IMR-90 (cell line): ENCODE measurements at regions not wholly inside any gene's neighbourhood (a gene's known extent, or its start where the extent isn't known, plus 50 kb on each side); places are given as distances from the start of the nearest gene placed in this dataset.

ENCODE experiments used
- ATAC-seq: fragments of 200-7000 bp; cut with Tn5 transposase; 2 replicates; pipeline ENCODE4 v1.9.1; 2020; ENCODE audit warnings: low read depth, mild to moderate bottlenecking, moderate library complexity
- BruUV-seq: library from RNA; stranded (reverse); fragments of 400-500 nt; replicated peaks from 2 replicates; lab custom pipeline; 2021; lab: Mats Ljungman, UMichigan
- CTCF ChIA-PET: fragments of 300-600 bp; formaldehyde crosslinking; extraction: SDS; loops from one replicate; lab custom pipeline; 2021; ENCODE audit warnings: antibody characterized with exemption; lab: Yijun Ruan, JAX
- POLR2A ChIA-PET: fragments of 300-600 bp; sonication (Branson Sonifier 250); formaldehyde crosslinking; loops from one replicate; lab custom pipeline; 2022; ENCODE audit warnings: antibody characterized with exemption; ENCODE audit not compliant: unreplicated experiment; lab: Charles Lee
- DNase-seq: peaks from one replicate; pipeline ENCODE4 v3.0.0; 2013
- H2AFZ ChIP-seq: replicated peaks from 2 replicates; pipeline ENCODE3; 2013; ENCODE audit warnings: low read length, mild to moderate bottlenecking; ENCODE audit not compliant: poor library complexity
- H2AK5ac ChIP-seq: 2 replicates; pipeline ENCODE4 v1.6.1; 2013; ENCODE audit warnings: low read depth, low read length, inconsistent platforms
- H2AK9ac ChIP-seq: replicated peaks from 2 replicates; pipeline ENCODE3; 2013; ENCODE audit warnings: mild to moderate bottlenecking, low read depth, low read length, moderate library complexity; ENCODE audit not compliant: poor library complexity
- H2BK120ac ChIP-seq: 2 replicates; pipeline ENCODE4 v1.6.1; 2013; ENCODE audit warnings: low read depth, low read length, inconsistent platforms
- H2BK15ac ChIP-seq: 3 replicates; pipeline ENCODE4 v1.6.1; 2013; ENCODE audit warnings: low read depth, low read length, inconsistent platforms
- H2BK20ac ChIP-seq: 2 replicates; pipeline ENCODE4 v1.6.1; 2013; ENCODE audit warnings: low read depth, mild to moderate bottlenecking, inconsistent platforms, low read length, moderate library complexity
- H2BK5ac ChIP-seq: 2 replicates; pipeline ENCODE4 v1.6.1; 2013; ENCODE audit warnings: mild to moderate bottlenecking, low read depth, low read length, inconsistent platforms; ENCODE audit not compliant: poor library complexity, severe bottlenecking
- H3K14ac ChIP-seq: replicated peaks from 2 replicates; pipeline ENCODE4 v1.6.1; 2013; ENCODE audit warnings: low read depth, low read length, inconsistent platforms
- H3K18ac ChIP-seq: 2 replicates; pipeline ENCODE4 v1.6.1; 2013; ENCODE audit warnings: low read depth, low read length, control low read depth
- H3K23ac ChIP-seq: 2 replicates; pipeline ENCODE4 v1.6.1; 2013; ENCODE audit warnings: low read depth, low read length, inconsistent platforms
- H3K27ac ChIP-seq: 2 replicates; pipeline ENCODE4 v1.5.1; 2013; ENCODE audit warnings: mild to moderate bottlenecking, control low read depth, low read length; ENCODE audit not compliant: insufficient read depth
- H3K27me3 ChIP-seq: 2 replicates; pipeline ENCODE4 v1.6.1; 2013; ENCODE audit warnings: low read length; ENCODE audit not compliant: control insufficient read depth, insufficient read depth
- H3K36me3 ChIP-seq: 2 replicates; pipeline ENCODE4 v1.6.1; 2013; ENCODE audit warnings: low read length, mixed read lengths; ENCODE audit not compliant: control insufficient read depth, insufficient read depth
- H3K4ac ChIP-seq: 2 replicates; pipeline ENCODE4 v1.6.1; 2013; ENCODE audit warnings: low read depth, low read length, inconsistent platforms
- H3K4me1 ChIP-seq: 2 replicates; pipeline ENCODE4 v1.6.1; 2013; ENCODE audit warnings: low read length, mixed read lengths; ENCODE audit not compliant: control insufficient read depth, insufficient read depth
- H3K4me2 ChIP-seq: 2 replicates; pipeline ENCODE4 v1.6.1; 2013; ENCODE audit warnings: low read depth, mild to moderate bottlenecking, control low read depth, low read length, moderate library complexity
- H3K4me3 ChIP-seq: 2 replicates; pipeline ENCODE4 v1.5.1; 2013; ENCODE audit warnings: low read depth, mild to moderate bottlenecking, control low read depth, low read length, moderate library complexity; ENCODE audit not compliant: insufficient read depth
- H3K56ac ChIP-seq: 2 replicates; pipeline ENCODE4 v1.6.1; 2013; ENCODE audit warnings: low read length, inconsistent platforms; ENCODE audit not compliant: insufficient read depth; ENCODE audit errors: extremely low read depth
- H3K79me1 ChIP-seq, 2 experiments: 2 replicates each; pipeline ENCODE4 v1.6.1; 2013; ENCODE audit warnings: low read length in 2 of 2, inconsistent platforms in 1 of 2, low read depth in 1 of 2
- H3K9ac ChIP-seq: 2 replicates; pipeline ENCODE4 v1.6.1; 2013; ENCODE audit warnings: low read depth, low read length, control low read depth
- H3K9me1 ChIP-seq: 2 replicates; pipeline ENCODE4 v1.6.1; 2013; ENCODE audit warnings: low read length, inconsistent platforms; ENCODE audit not compliant: insufficient read depth
- H3K9me3 ChIP-seq: 2 replicates; pipeline ENCODE4 v1.6.1; 2013; ENCODE audit warnings: low read length; ENCODE audit not compliant: control insufficient read depth, insufficient read depth
- H4K20me1 ChIP-seq: 2 replicates; pipeline ENCODE4 v1.6.1; 2013; ENCODE audit warnings: low read length, inconsistent platforms; ENCODE audit not compliant: insufficient read depth
- H4K5ac ChIP-seq: 2 replicates; pipeline ENCODE4 v1.6.1; 2013; ENCODE audit warnings: mild to moderate bottlenecking, low read depth, low read length, control low read depth
- H4K8ac ChIP-seq, 2 experiments: 2 replicates each; pipeline ENCODE4 v1.6.1; 2013; ENCODE audit warnings: low read depth in 2 of 2, low read length in 2 of 2, control low read depth in 1 of 2, inconsistent platforms in 1 of 2
- H4K91ac ChIP-seq: 2 replicates; pipeline ENCODE4 v1.6.1; 2013; ENCODE audit warnings: low read depth, low read length, inconsistent platforms; ENCODE audit not compliant: insufficient read depth
- BHLHE40 ChIP-seq: fragments of 150-350 bp; IDR thresholded peaks from 2 replicates; pipeline ENCODE4 v1.6.1; 2016; ENCODE audit warnings: mild to moderate bottlenecking, low read depth, low read length
- CEBPB ChIP-seq: IDR thresholded peaks from 2 replicates; pipeline ENCODE4 v1.6.1; 2012; ENCODE audit warnings: low read depth, low read length, improper control_type of control experiment
- CHD1 ChIP-seq: IDR thresholded peaks from 2 replicates; pipeline ENCODE4 v1.6.1; 2012; ENCODE audit warnings: low read depth, low read length, improper control_type of control experiment
- CTCF ChIP-seq: conservative IDR thresholded peaks from 2 replicates; pipeline ENCODE4 v1.5.1; 2012; ENCODE audit warnings: mild to moderate bottlenecking, low read depth, low read length, improper control_type of control experiment
- ELK1 ChIP-seq: fragments of 150-350 bp; IDR thresholded peaks from 2 replicates; pipeline ENCODE4 v1.6.1; 2016; ENCODE audit warnings: low read depth, mild to moderate bottlenecking, low read length, moderate library complexity, borderline replicate concordance
- MAZ ChIP-seq: IDR thresholded peaks from 2 replicates; pipeline ENCODE4 v1.6.1; 2012; ENCODE audit warnings: low read depth, mild to moderate bottlenecking, low read length, improper control_type of control experiment, moderate library complexity, borderline replicate concordance
- RAD21 ChIP-seq: IDR thresholded peaks from 2 replicates; pipeline ENCODE4 v1.6.1; 2012; ENCODE audit warnings: low read length, improper control_type of control experiment
- RFX5 ChIP-seq: IDR thresholded peaks from 2 replicates; pipeline ENCODE4 v1.8.0; 2012; ENCODE audit warnings: low read depth, mild to moderate bottlenecking, low read length, moderate library complexity
- USF2 ChIP-seq: fragments of 150-350 bp; IDR thresholded peaks from 2 replicates; pipeline ENCODE4 v1.6.1; 2017; ENCODE audit warnings: mild to moderate bottlenecking, antibody characterized with exemption, low read length, low read depth
- WGBS, 2 experiments: methylation state at CpG; one replicate each; pipeline versions ENCODE4 v1.1.5 to v1.1.7; 2013; ENCODE audit warnings: missing lambda C conversion rate in 2 of 2; ENCODE audit not compliant: insufficient read length in 1 of 2; ENCODE audit errors: extremely low coverage in 2 of 2; 5-methylcytosine and 5-hydroxymethylcytosine counted together
- dilution Hi-C: fragments of 300-500 bp; cut with HindIII; formaldehyde crosslinking; loops from one replicate; pipeline ENCODE4 v1.14.3; 2018; ENCODE audit warnings: low sequenced_read_pairs; ENCODE audit not compliant: unreplicated experiment
- in situ Hi-C: fragments of 300-500 bp; cut with MboI; formaldehyde crosslinking; loops from 3 replicates; pipeline ENCODE4 v1.14.3; 2019; ENCODE audit warnings: low sequenced_read_pairs, inconsistent platforms, mixed read lengths
- intact Hi-C: fragments of 100-400 bp; cut with micrococcal nuclease; formaldehyde crosslinking; loops from 2 replicates; pipeline ENCODE4 v1.10.0; 2022

GRCh38 chr3:103440539-103441203, 1005.9 kb downstream of the ZPLD1 start:
- H3K36me3 ChIP-seq, result no peaks in the 10 kb centered on the region
- no peak overlapping the region for H2BK5ac ChIP-seq
- POLR2A ChIA-PET, result no interaction called here
- no peaks in the 10 kb centered on the region for H4K20me1 ChIP-seq
- H4K91ac ChIP-seq, result no peak overlapping the region
- H2BK120ac ChIP-seq, result no peak overlapping the region
- no peaks in the 10 kb centered on the region for H3K4me1 ChIP-seq
- in situ Hi-C loops, result no loop called here
- H3K27me3 ChIP-seq, result no peaks in the 10 kb centered on the region
- peak; percentile 44; the same call in 1 of the 2 replicates for ATAC-seq
- no peak overlapping the region for H3K27ac ChIP-seq
- no peak overlapping the region for H3K14ac ChIP-seq
- H2AK9ac ChIP-seq, result no peak overlapping the region
- DNase-seq, result peak; percentile 10
- H4K8ac ChIP-seq, result no peak overlapping the region
- no peak overlapping the region for H3K4me3 ChIP-seq
- H3K18ac ChIP-seq, result no peak overlapping the region
- WGBS, 2 experiments, result 17% methylated on average over 1 of the region's 1 CpG; no CpG with 5 or more reads in 1 of the 2 experiments
- H3K56ac ChIP-seq, result no peak overlapping the region
- peak; percentile 27; the same call in 1 of the 2 replicates for TF ChIP-seq CTCF
- TF ChIP-seq CHD1, result no peak
- no peak for TF ChIP-seq ELK1
- no peak for TF ChIP-seq USF2
- no peak for TF ChIP-seq CEBPB
- TF ChIP-seq RFX5, result no peak
- TF ChIP-seq RAD21, result no peak
- no peak for TF ChIP-seq BHLHE40
- no peak for TF ChIP-seq MAZ
- no peak overlapping the region for H2AFZ ChIP-seq
- no peak overlapping the region for H3K4ac ChIP-seq
- H2AK5ac ChIP-seq, result no peak overlapping the region
- dilution Hi-C loops, result no loop called here
- intact Hi-C loops, result loop anchor here (1.0 kb wide), 1 partner anchor 21 kb away; no protein-coding TSS in a partner anchor
- no TSS peak for BruUV-seq
- H3K79me1 ChIP-seq, result no peaks in the 10 kb centered on the region
- CTCF ChIA-PET, result interaction anchor here (0.6 to 1.0 kb wide), 2 partner anchors 9 to 14 kb away, joined by 3 to 5 read pairs; no protein-coding TSS in a partner anchor
- no peak overlapping the region for H3K23ac ChIP-seq
- H3K9ac ChIP-seq, result no peak overlapping the region
- H3K4me2 ChIP-seq, result no peak overlapping the region
- no peak overlapping the region for H2BK20ac ChIP-seq
- H3K9me3 ChIP-seq, result 0 out of 2 replicates have a peak, but pooled peaks cover 2% of the 10 kb centered on the region
- no peak overlapping the region for H4K5ac ChIP-seq
- no peak overlapping the region for H2BK15ac ChIP-seq
- no peaks in the 10 kb centered on the region for H3K9me1 ChIP-seq
